ENCODE measurements at regions not wholly inside any gene's neighbourhood (a gene's known extent, or its start where the extent isn't known, plus 50 kb on each side); places are given as distances from the start of the nearest gene placed in this dataset.
"Not testable (repeated sequence)": the region's sequence is repeated elsewhere in the genome, so short reads cannot be mapped to it uniquely, and the experiment has no call there.

DNA sequence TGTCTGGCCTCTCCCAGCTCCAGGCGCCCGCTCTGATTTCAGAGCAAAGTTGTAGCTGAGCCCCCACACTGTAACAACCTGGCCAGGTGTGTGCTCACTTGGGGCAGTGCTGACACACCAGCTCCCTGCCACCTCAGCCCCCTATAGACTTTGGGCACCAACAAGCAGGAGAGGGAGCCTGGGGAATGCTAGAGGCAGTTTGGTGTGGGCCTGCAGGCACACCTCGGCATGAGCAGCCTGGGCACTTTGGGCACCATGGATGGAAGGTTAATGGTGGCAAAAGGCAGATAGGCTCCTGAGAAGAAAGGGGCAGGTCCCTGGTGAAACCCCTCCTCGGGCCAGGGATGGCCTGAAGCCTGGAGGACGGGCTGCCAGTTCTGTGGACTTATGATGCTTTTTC lies 212.7 kb upstream of the GNAI1 start:
- H3K9me2 ChIP-seq (replicated peaks; ENCODE audit: control insufficient read depth, low read length): no peaks in the 10 kb centered on the region
- H3K4me3 ChIP-seq (ENCODE audit: low read length): no peak overlapping the region
- no peaks in the 10 kb centered on the region for H3K79me2 ChIP-seq (ENCODE audit: control insufficient read depth, low read length)
- H4K20me1 ChIP-seq (ENCODE audit: control insufficient read depth, insufficient read depth, low read depth, low read length): no peaks in the 10 kb centered on the region
- no peaks in the 10 kb centered on the region for H3K36me3 ChIP-seq (ENCODE audit: control insufficient read depth, low read length)
- TF ChIP-seq, protein P1, sequence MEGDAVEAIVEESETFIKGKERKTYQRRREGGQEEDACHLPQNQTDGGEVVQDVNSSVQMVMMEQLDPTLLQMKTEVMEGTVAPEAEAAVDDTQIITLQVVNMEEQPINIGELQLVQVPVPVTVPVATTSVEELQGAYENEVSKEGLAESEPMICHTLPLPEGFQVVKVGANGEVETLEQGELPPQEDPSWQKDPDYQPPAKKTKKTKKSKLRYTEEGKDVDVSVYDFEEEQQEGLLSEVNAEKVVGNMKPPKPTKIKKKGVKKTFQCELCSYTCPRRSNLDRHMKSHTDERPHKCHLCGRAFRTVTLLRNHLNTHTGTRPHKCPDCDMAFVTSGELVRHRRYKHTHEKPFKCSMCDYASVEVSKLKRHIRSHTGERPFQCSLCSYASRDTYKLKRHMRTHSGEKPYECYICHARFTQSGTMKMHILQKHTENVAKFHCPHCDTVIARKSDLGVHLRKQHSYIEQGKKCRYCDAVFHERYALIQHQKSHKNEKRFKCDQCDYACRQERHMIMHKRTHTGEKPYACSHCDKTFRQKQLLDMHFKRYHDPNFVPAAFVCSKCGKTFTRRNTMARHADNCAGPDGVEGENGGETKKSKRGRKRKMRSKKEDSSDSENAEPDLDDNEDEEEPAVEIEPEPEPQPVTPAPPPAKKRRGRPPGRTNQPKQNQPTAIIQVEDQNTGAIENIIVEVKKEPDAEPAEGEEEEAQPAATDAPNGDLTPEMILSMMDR (IDR thresholded peaks at IDR 0.05; ENCODE audit: low read depth, low read length, poor library complexity, severe bottlenecking): no peak
- no peak for TF ChIP-seq EZH2phosphoT487 (IDR thresholded peaks at IDR 0.05; ENCODE audit: borderline replicate concordance, low read length)
- 0 out of 2 replicates have a peak, but pooled peaks cover 10% of the 10 kb centered on the region for H3K9me3 ChIP-seq (ENCODE audit: control insufficient read depth, insufficient read depth, low read length)
- H3F3A ChIP-seq (ENCODE audit: control insufficient read depth, insufficient read depth): no peaks in the 10 kb centered on the region
- H3K27me3 ChIP-seq (ENCODE audit: control insufficient read depth, low read length): no peaks in the 10 kb centered on the region
- H3K27ac ChIP-seq (ENCODE audit: low read depth, low read length): no peak overlapping the region
- H3K4me1 ChIP-seq (ENCODE audit: control insufficient read depth, low read length): no peaks in the 10 kb centered on the region
- no peak overlapping the region for H3K4me2 ChIP-seq (ENCODE audit: low read length)

DNA sequence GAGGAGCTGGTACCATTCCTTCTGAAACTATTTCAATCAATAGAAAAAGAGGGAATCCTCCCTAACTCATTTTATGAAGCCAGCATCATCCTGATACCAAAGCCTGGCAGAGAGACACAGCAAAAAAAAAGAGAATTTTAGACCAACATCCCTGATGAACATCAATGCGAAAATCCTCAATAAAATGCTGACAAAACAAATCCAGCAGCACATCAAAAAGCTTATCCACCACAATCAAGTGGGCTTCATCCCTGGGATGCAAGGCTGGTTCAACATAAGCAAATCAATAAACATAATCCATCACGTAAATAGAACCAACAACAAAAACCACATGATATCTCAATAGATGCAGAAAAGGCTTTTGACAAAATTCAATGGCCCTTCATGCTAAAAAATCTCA lies 216.0 kb upstream of the GNAI1 start:
- H4K20me1 ChIP-seq (ENCODE audit: control insufficient read depth, insufficient read depth, low read depth, low read length); H3K4me2 ChIP-seq (ENCODE audit: low read length); H3K36me3 ChIP-seq (ENCODE audit: control insufficient read depth, low read length); H3K9me2 ChIP-seq (replicated peaks; ENCODE audit: control insufficient read depth, low read length); H3K27ac ChIP-seq (ENCODE audit: low read depth, low read length); H3K4me1 ChIP-seq (ENCODE audit: control insufficient read depth, low read length); H3K9me3 ChIP-seq (ENCODE audit: control insufficient read depth, insufficient read depth, low read length); H3F3A ChIP-seq (ENCODE audit: control insufficient read depth, insufficient read depth); H3K79me2 ChIP-seq (ENCODE audit: control insufficient read depth, low read length); H3K4me3 ChIP-seq (ENCODE audit: low read length); H3K27me3 ChIP-seq (ENCODE audit: control insufficient read depth, low read length): not testable (repeated sequence)

DNA sequence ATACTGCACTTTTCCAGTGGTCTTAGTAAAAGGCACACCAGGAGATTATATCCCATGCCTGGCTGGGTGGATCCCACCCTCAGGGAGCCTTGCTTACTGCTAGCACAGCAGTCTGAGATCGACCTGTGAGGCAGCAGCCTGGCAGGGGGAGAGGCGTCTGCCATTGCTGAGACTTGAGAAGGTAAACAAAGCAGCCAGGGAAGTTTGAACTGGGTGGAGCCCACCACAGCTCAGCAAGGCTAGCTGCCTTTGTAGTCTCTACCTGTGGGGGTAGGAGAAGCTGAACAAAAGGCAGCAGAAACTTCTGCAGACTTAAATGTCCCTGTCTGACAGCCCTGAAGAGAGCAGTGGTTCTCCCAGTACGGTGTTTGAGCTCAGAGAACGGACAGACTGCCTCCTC lies 219.3 kb upstream of the GNAI1 start:
- H3K79me2 ChIP-seq (ENCODE audit: control insufficient read depth, low read length); H3F3A ChIP-seq (ENCODE audit: control insufficient read depth, insufficient read depth); H3K27ac ChIP-seq (ENCODE audit: low read depth, low read length); H3K36me3 ChIP-seq (ENCODE audit: control insufficient read depth, low read length); H3K4me2 ChIP-seq (ENCODE audit: low read length); H3K4me1 ChIP-seq (ENCODE audit: control insufficient read depth, low read length); H3K27me3 ChIP-seq (ENCODE audit: control insufficient read depth, low read length); H3K4me3 ChIP-seq (ENCODE audit: low read length); H3K9me3 ChIP-seq (ENCODE audit: control insufficient read depth, insufficient read depth, low read length); H3K9me2 ChIP-seq (replicated peaks; ENCODE audit: control insufficient read depth, low read length); H4K20me1 ChIP-seq (ENCODE audit: control insufficient read depth, insufficient read depth, low read depth, low read length): not testable (repeated sequence)

DNA sequence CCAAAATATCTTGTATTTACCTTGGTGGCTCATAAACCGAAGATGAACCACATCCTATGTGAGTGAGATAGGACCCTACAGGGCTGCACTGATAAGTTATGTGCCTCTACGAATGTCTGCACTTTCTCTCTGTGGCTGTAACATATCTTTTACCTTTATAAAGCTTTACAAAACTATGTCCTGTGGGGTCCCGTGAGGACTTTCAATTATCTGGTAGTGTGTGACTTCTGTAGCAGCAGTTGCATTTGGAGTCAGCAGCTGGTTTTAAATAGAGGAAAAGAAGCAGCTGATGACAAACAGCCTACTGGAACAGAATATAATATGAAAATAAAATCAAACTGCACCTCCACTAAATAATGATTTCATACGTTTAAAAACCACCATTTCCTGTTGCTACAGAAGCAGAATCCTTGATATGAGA lies 222.4 kb upstream of the GNAI1 start:
- TF ChIP-seq, protein P1 (IDR thresholded peaks at IDR 0.05; ENCODE audit: low read depth, low read length, poor library complexity, severe bottlenecking): no peak
- TF ChIP-seq EZH2phosphoT487 (IDR thresholded peaks at IDR 0.05; ENCODE audit: borderline replicate concordance, low read length): no peak
- Histone ChIP-seq H3K9me2 (replicated peaks; ENCODE audit: control insufficient read depth, low read length) (no peaks in the 10 kb centered on the region), H3K79me2 (ENCODE audit: control insufficient read depth, low read length) (no peaks in the 10 kb centered on the region), H3K4me3 (ENCODE audit: low read length) (no peak overlapping the region), H3K9me3 (ENCODE audit: control insufficient read depth, insufficient read depth, low read length) (no peaks in the 10 kb centered on the region; the same call in 1 of the 2 replicates), H3K4me2 (ENCODE audit: low read length) (no peak overlapping the region), H3K27ac (ENCODE audit: low read depth, low read length) (no peak overlapping the region), H3K36me3 (ENCODE audit: control insufficient read depth, low read length) (no peaks in the 10 kb centered on the region), H4K20me1 (ENCODE audit: control insufficient read depth, insufficient read depth, low read depth, low read length) (no peaks in the 10 kb centered on the region), H3K27me3 (ENCODE audit: control insufficient read depth, low read length) (no peaks in the 10 kb centered on the region), H3K4me1 (ENCODE audit: control insufficient read depth, low read length) (no peaks in the 10 kb centered on the region), H3F3A (ENCODE audit: control insufficient read depth, insufficient read depth) (no peaks in the 10 kb centered on the region)
